HAP-1 (cell line): ENCODE measurements at regions not wholly inside any gene's neighbourhood (a gene's known extent, or its start where the extent isn't known, plus 50 kb on each side); places are given as distances from the start of the nearest gene placed in this dataset.

Experiments used
- DNase-seq, 2 experiments: peaks; one replicate each; pipeline ENCODE4 v3.0.0-alpha.2; 2016 to 2020; ENCODE audit warnings: low spot score in 2 of 2
- H3K27me3 ChIP-seq: fragments of 250-450 bp; sonication (Bioruptor Pico); 2 replicates; pipeline ENCODE4 v1.5.1; 2020; ENCODE audit warnings: low read depth, mild to moderate bottlenecking, moderate library complexity
- H3K36me3 ChIP-seq: fragments of 250-450 bp; sonication (Bioruptor Pico); replicated peaks from 2 replicates; pipeline ENCODE4 v1.5.1; 2020; ENCODE audit warnings: mild to moderate bottlenecking
- H3K4me1 ChIP-seq: fragments of 250-450 bp; sonication (Bioruptor Pico); 2 replicates; pipeline ENCODE4 v1.5.1; 2020; ENCODE audit warnings: mild to moderate bottlenecking
- H3K4me3 ChIP-seq: fragments of 250-450 bp; sonication (Bioruptor Pico); 2 replicates; pipeline ENCODE4 v1.5.1; 2020; ENCODE audit warnings: mild to moderate bottlenecking, moderate library complexity
- H3K9me3 ChIP-seq: fragments of 250-450 bp; sonication (Bioruptor Pico); 2 replicates; pipeline ENCODE4 v1.5.1; 2020; ENCODE audit warnings: mild to moderate bottlenecking, moderate library complexity
- in situ Hi-C: fragments of 300-500 bp; cut with MboI; formaldehyde crosslinking; loops from 3 replicates; pipeline ENCODE4 v1.14.3; 2020; ENCODE audit warnings: low sequenced_read_pairs, inconsistent platforms, mixed read lengths

- Histone ChIP-seq H3K9me3 (no peaks in the 10 kb centered on the region; the same call in 1 of the 2 replicates), H3K4me1 (peaks cover 7% of the 10 kb centered on the region), H3K27me3 (no peaks in the 10 kb centered on the region), H3K4me3 (no peak overlapping the region), H3K36me3 (no peaks in the 10 kb centered on the region)
- in situ Hi-C loops = no loop called here
- no peak for DNase-seq
These were observed 402.5 kb downstream of the PREX1 start for GRCh38 chr20:48425321-48425720.

GRCh38 chr20:48422242-48422960, 405.4 kb downstream of the PREX1 start:
- peaks cover 7% of the 10 kb centered on the region for H3K4me1 ChIP-seq
- H3K36me3 ChIP-seq = no peaks in the 10 kb centered on the region
- no peaks in the 10 kb centered on the region; the same call in 1 of the 2 replicates for H3K9me3 ChIP-seq
- DNase-seq = no peak
- in situ Hi-C loops = no loop called here
- no peak overlapping the region for H3K4me3 ChIP-seq
- H3K27me3 ChIP-seq = no peaks in the 10 kb centered on the region

- no peaks in the 10 kb centered on the region for H3K36me3 ChIP-seq
- H3K27me3 ChIP-seq = no peaks in the 10 kb centered on the region
- DNase-seq = no peak
- H3K4me3 ChIP-seq = no peak overlapping the region
- in situ Hi-C loops = no loop called here
- H3K9me3 ChIP-seq = no peaks in the 10 kb centered on the region; the same call in 1 of the 2 replicates
- H3K4me1 ChIP-seq = peaks cover 7% of the 10 kb centered on the region
These were observed 406.3 kb downstream of the PREX1 start for GRCh38 chr20:48421547-48421946.

GRCh38 chr20:48420176-48420575, 407.6 kb downstream of the PREX1 start:
- no peak for DNase-seq
- no peaks in the 10 kb centered on the region for H3K27me3 ChIP-seq
- no peaks in the 10 kb centered on the region for H3K36me3 ChIP-seq
- H3K4me1 ChIP-seq = no peaks in the 10 kb centered on the region
- H3K4me3 ChIP-seq = no peak overlapping the region
- in situ Hi-C loops = no loop called here
- no peaks in the 10 kb centered on the region; the same call in 1 of the 2 replicates for H3K9me3 ChIP-seq

- Histone ChIP-seq H3K9me3 (no peaks in the 10 kb centered on the region; the same call in 1 of the 2 replicates), H3K36me3 (no peaks in the 10 kb centered on the region), H3K4me3 (no peak overlapping the region), H3K27me3 (no peaks in the 10 kb centered on the region), H3K4me1 (no peaks in the 10 kb centered on the region)
- in situ Hi-C loops = no loop called here
- no peak for DNase-seq
These were observed 408.6 kb downstream of the PREX1 start for GRCh38 chr20:48419173-48419572.

- DNase-seq = no peak
- no peaks in the 10 kb centered on the region for H3K4me1 ChIP-seq
- no peaks in the 10 kb centered on the region for H3K36me3 ChIP-seq
- in situ Hi-C loops = no loop called here
- H3K9me3 ChIP-seq = no peaks in the 10 kb centered on the region
- H3K4me3 ChIP-seq = no peak overlapping the region
- H3K27me3 ChIP-seq = no peaks in the 10 kb centered on the region
These were observed 411.8 kb downstream of the PREX1 start for GRCh38 chr20:48416002-48416401.

GRCh38 chr20:48414786-48415185, 413.0 kb downstream of the PREX1 start:
- no peak for DNase-seq
- Histone ChIP-seq H3K9me3 (no peaks in the 10 kb centered on the region), H3K4me3 (no peak overlapping the region), H3K4me1 (no peaks in the 10 kb centered on the region), H3K27me3 (no peaks in the 10 kb centered on the region), H3K36me3 (no peaks in the 10 kb centered on the region)
- in situ Hi-C loops = no loop called here

- no peaks in the 10 kb centered on the region for H3K27me3 ChIP-seq
- in situ Hi-C loops = no loop called here
- DNase-seq = no peak
- H3K4me1 ChIP-seq = peaks cover 8% of the 10 kb centered on the region
- H3K9me3 ChIP-seq = no peaks in the 10 kb centered on the region
- no peaks in the 10 kb centered on the region for H3K36me3 ChIP-seq
- no peak overlapping the region for H3K4me3 ChIP-seq
These were observed 415.8 kb downstream of the PREX1 start for GRCh38 chr20:48411919-48412522.

- Histone ChIP-seq H3K4me3 (no peak overlapping the region), H3K36me3 (no peaks in the 10 kb centered on the region), H3K9me3 (no peaks in the 10 kb centered on the region), H3K4me1 (peaks cover 15% of the 10 kb centered on the region), H3K27me3 (no peaks in the 10 kb centered on the region)
- DNase-seq = no peak
- in situ Hi-C loops = no loop called here
These were observed 416.6 kb downstream of the PREX1 start for GRCh38 chr20:48411245-48411644.

- H3K27me3 ChIP-seq = no peaks in the 10 kb centered on the region
- in situ Hi-C loops = no loop called here
- no peaks in the 10 kb centered on the region for H3K9me3 ChIP-seq
- peaks cover 15% of the 10 kb centered on the region for H3K4me1 ChIP-seq
- no peak for DNase-seq
- no peaks in the 10 kb centered on the region for H3K36me3 ChIP-seq
- H3K4me3 ChIP-seq = no peak overlapping the region
These were observed 418.7 kb downstream of the PREX1 start for GRCh38 chr20:48409055-48409615.

GRCh38 chr20:48407710-48408109, 420.1 kb downstream of the PREX1 start:
- H3K27me3 ChIP-seq = no peaks in the 10 kb centered on the region
- H3K4me1 ChIP-seq = peaks cover 15% of the 10 kb centered on the region
- in situ Hi-C loops = no loop called here
- H3K9me3 ChIP-seq = no peaks in the 10 kb centered on the region
- DNase-seq = no peak
- H3K36me3 ChIP-seq = no peaks in the 10 kb centered on the region
- H3K4me3 ChIP-seq = no peak overlapping the region

- Histone ChIP-seq H3K4me1 (peaks cover 15% of the 10 kb centered on the region), H3K4me3 (no peak overlapping the region), H3K27me3 (no peaks in the 10 kb centered on the region), H3K36me3 (no peaks in the 10 kb centered on the region), H3K9me3 (no peaks in the 10 kb centered on the region)
- peak; percentile 32 to 42 for DNase-seq
- in situ Hi-C loops = no loop called here
These were observed 420.9 kb downstream of the PREX1 start for GRCh38 chr20:48406912-48407340.

- in situ Hi-C loops = no loop called here
These were observed 421.3 kb downstream of the PREX1 start for GRCh38 chr20:48406498-48406897.

GRCh38 chr20:48405909-48406308, 421.9 kb downstream of the PREX1 start:
- H3K4me1 ChIP-seq = peaks cover 15% of the 10 kb centered on the region
- in situ Hi-C loops = no loop called here
- peak in 1 of 2 experiments; percentile 19 for DNase-seq
- H3K27me3 ChIP-seq = no peaks in the 10 kb centered on the region
- no peaks in the 10 kb centered on the region for H3K36me3 ChIP-seq
- H3K9me3 ChIP-seq = no peaks in the 10 kb centered on the region
- H3K4me3 ChIP-seq = no peak overlapping the region

More at GRCh38 chr20:48406498-48406897, 421.3 kb downstream of the PREX1 start:
- Histone ChIP-seq H3K4me1 (peaks cover 15% of the 10 kb centered on the region), H3K27me3 (no peaks in the 10 kb centered on the region), H3K36me3 (no peaks in the 10 kb centered on the region), H3K4me3 (no peak overlapping the region), H3K9me3 (no peaks in the 10 kb centered on the region)
- DNase-seq = no peak
